ENCODE measurements at regions not wholly inside any gene's neighbourhood (a gene's known extent, or its start where the extent isn't known, plus 50 kb on each side); places are given as distances from the start of the nearest gene placed in this dataset.
"Not testable (repeated sequence)": the region's sequence is repeated elsewhere in the genome, so short reads cannot be mapped to it uniquely, and the experiment has no call there.

GRCh38 chr7:64469673-64470072 is 93.2 kb downstream of the ZNF680 start:
- no peak for ATAC-seq

GRCh38 chr7:64465551-64465950 is 97.3 kb downstream of the ZNF680 start:
- ATAC-seq (no peak), DNase-seq (ENCODE audit: low spot score) (no peak)

More at GRCh38 chr7:64469673-64470072, 93.2 kb downstream of the ZNF680 start:
- DNase-seq (ENCODE audit: low spot score) = no peak

- peak; percentile 49 for DNase-seq (ENCODE audit: low spot score)
- ATAC-seq = peak; percentile 76
These were observed 99.1 kb downstream of the ZNF680 start for GRCh38 chr7:64463636-64464375.

- not testable (repeated sequence) for DNase-seq (ENCODE audit: low spot score); ATAC-seq
These were observed 103.0 kb downstream of the ZNF680 start for GRCh38 chr7:64459858-64460257.

GRCh38 chr7:64433590-64433989 is 119.8 kb downstream of the ZNF736 start:
- DNase-seq (ENCODE audit: low spot score) = no peak
- ATAC-seq = no peak

GRCh38 chr7:64431838-64432237 is 118.1 kb downstream of the ZNF736 start:
- ATAC-seq = no peak
- DNase-seq (ENCODE audit: low spot score) = no peak

GRCh38 chr7:64429232-64429631 is 115.5 kb downstream of the ZNF736 start:
- ATAC-seq (no peak), DNase-seq (ENCODE audit: low spot score) (no peak)

- DNase-seq (ENCODE audit: low spot score) = not testable (repeated sequence)
These were observed 111.7 kb downstream of the ZNF736 start for GRCh38 chr7:64425436-64425835.

GRCh38 chr7:64407148-64407547 is 93.4 kb downstream of the ZNF736 start:
- ATAC-seq (no peak), DNase-seq (ENCODE audit: low spot score) (no peak)

More at GRCh38 chr7:64425436-64425835, 111.7 kb downstream of the ZNF736 start:
- ATAC-seq = not testable (repeated sequence)

Data from left lobe of liver (tissue), 2 donors.